ENCODE measurements at regions not wholly inside any gene's neighbourhood (a gene's known extent, or its start where the extent isn't known, plus 50 kb on each side); places are given as distances from the start of the nearest gene placed in this dataset.

DNA sequence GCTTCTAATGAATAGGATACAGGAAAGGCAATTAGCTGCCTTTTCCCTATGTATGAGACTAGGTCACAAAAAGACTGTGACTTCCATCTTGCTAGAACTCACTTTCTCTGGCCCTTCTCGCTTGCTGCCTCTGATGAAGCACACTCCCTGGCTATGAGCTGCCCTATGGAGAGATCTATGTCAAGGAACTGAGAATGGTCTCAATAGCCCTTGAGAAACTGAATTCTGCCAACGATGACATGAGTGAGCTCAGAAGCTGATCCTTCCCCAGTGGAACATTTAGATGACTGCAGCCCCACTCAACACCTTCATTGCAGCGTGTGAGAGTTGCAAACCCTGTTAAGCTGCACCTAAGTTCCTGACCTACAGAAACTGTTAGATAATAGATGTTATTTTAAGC lies 309.8 kb downstream of the COG6 start:
- no peak for ATAC-seq

DNA sequence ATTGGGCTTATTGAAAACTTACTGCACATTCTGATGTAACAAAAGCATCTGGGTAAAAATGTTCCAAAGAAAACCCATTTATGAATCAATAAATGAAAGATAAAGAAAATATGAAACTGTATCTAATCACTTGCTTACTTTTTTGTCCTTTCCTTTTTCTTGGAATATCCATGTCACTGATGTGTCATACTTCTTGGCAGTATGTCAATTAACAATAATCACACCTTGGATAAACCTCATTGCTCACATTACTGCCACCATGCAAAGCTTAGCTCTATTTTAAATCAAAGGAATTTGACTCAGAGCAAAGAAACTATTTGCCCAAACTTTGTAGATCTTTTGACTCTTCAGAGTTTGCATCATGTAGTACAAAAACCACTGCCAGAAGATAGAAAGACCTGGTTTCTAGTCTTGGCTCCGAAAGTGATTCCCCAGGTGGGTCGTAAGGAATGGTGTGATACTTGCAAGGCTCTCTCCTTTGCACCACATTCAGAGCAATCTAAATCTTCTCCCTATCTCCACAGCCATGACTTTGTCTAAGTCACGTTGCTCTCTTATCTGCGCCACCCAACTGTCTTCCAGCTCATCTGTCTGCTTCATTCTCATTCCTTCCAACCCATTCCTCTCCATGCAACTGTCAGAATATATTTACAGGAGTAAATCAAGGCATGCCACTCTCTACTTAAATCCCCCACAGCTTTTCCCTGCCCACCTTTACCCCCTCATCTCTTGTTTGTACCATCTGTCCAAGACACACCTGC lies 311.9 kb downstream of the COG6 start:
- no peaks in the 10 kb centered on the region for H3K4me1 ChIP-seq (ENCODE audit: low read depth)
- no peaks in the 10 kb centered on the region for H3K36me3 ChIP-seq (ENCODE audit: low read depth)
- DNase-seq (no peak), ATAC-seq (no peak)
- H3K4me3 ChIP-seq: no peak overlapping the region
- H3K9me3 ChIP-seq: no peaks in the 10 kb centered on the region
- TF ChIP-seq, protein P1, sequence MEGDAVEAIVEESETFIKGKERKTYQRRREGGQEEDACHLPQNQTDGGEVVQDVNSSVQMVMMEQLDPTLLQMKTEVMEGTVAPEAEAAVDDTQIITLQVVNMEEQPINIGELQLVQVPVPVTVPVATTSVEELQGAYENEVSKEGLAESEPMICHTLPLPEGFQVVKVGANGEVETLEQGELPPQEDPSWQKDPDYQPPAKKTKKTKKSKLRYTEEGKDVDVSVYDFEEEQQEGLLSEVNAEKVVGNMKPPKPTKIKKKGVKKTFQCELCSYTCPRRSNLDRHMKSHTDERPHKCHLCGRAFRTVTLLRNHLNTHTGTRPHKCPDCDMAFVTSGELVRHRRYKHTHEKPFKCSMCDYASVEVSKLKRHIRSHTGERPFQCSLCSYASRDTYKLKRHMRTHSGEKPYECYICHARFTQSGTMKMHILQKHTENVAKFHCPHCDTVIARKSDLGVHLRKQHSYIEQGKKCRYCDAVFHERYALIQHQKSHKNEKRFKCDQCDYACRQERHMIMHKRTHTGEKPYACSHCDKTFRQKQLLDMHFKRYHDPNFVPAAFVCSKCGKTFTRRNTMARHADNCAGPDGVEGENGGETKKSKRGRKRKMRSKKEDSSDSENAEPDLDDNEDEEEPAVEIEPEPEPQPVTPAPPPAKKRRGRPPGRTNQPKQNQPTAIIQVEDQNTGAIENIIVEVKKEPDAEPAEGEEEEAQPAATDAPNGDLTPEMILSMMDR (IDR thresholded peaks at IDR 0.05): no peak
- intact Hi-C loops (cut with DNase I, micrococcal nuclease): no loop called here

More for the DNA sequence above, 309.8 kb downstream of the COG6 start:
- Histone ChIP-seq H3K9me3 (no peaks in the 10 kb centered on the region), H3K4me1 (ENCODE audit: low read depth) (no peaks in the 10 kb centered on the region), H3K4me3 (no peak overlapping the region), H3K36me3 (ENCODE audit: low read depth) (no peaks in the 10 kb centered on the region)
- TF ChIP-seq, protein P1 (IDR thresholded peaks at IDR 0.05): no peak
- DNase-seq: no peak
- intact Hi-C loops (cut with DNase I, micrococcal nuclease): no loop called here

DNA sequence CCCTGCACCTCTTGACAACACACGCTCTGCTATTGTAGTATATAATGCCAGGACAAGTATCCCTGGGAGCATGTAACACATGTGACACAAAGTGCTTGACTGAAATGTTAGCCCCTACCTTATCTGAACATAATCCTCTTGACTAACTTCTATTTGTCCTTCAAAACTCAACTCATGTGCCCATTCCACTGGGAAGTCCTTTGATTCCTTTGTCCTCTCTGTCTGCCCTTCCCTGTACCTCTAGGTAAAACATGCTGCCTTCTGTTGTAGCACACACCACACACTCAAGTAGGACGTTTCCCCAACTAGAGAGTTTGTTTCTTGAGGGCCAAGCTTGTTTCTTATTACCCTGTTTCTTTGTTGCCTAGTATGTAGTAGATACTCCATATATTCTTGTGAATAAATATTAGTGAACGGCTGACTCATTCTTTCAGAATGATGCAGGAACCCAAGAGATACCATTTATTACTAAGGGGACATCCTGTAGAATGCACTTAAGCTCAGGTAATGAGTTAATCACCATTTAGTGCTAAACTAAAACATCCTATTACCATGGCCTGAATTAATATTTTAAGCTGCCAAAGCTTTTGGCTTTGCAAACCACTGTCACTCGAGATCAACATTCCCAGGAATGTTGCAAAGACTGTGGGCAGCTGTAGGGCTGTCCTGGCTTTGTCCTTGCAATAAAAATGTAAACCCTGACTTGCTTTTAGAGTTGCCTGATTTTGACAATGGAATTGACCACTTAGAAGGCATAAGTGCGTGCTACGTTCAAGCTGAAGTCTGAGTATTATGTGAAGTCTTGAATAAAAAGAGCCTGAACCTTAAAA lies 313.4 kb downstream of the COG6 start:
- DNase-seq: no peak
- ATAC-seq: no peak
- Histone ChIP-seq H3K4me3 (no peak overlapping the region), H3K9me3 (no peaks in the 10 kb centered on the region), H3K4me1 (ENCODE audit: low read depth) (no peaks in the 10 kb centered on the region), H3K36me3 (ENCODE audit: low read depth) (no peaks in the 10 kb centered on the region)
- TF ChIP-seq, protein P1 (IDR thresholded peaks at IDR 0.05): no peak
- intact Hi-C loops (cut with DNase I, micrococcal nuclease): no loop called here

DNA sequence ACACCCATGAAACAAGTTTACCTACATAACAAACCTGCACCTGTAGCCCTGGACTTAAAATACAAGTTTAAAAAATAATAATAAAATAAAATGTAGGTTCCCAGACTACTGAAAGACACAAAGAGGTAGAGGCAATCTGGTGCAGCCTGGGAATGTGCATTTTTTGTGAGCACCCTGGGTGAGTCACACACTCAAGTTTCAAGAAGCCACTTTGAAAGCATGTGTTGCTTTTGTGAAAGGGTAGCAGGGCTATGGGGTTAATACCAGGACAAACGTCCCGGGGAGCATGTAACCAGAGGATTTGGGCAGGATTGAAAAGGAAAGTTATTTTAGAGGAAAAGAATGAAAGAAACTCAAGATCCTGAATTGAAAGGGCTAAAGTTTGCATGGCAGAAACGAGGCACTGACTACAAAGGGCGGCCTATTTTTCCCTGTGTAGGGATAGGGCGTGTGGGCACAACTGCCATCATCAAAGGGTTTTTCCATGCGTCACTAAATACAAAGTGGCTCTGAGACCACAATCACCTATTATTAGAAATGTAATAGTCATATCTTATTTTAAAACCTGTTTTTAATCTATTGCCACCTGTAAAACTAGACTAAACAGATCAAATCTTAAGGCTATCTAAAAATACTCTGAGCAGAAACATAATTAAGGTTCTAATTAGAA lies 314.9 kb downstream of the COG6 start:
- intact Hi-C loops (cut with DNase I, micrococcal nuclease): no loop called here
- DNase-seq: no peak

DNA sequence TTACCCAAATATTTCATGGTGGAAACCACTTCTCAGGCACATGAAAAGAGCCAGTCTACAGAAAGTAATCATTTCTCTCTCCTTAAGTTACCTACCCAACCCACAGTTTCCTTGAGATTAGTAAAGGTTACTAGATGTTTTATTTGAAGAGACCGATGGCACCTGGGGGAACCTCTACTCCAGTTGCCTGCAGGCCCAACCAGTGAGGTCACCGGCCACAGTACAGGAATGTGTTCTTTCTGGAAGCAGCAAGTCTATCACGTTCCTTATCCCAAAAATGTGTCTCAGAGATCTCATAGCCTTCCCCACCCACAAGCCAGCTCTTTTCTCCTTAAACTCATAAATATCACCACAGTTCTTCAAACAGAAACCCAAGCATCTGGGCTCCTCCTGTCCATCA lies 316.1 kb downstream of the COG6 start:
- DNase-seq (no peak), ATAC-seq (no peak)
- Histone ChIP-seq H3K4me1 (ENCODE audit: low read depth) (no peaks in the 10 kb centered on the region), H3K9me3 (no peaks in the 10 kb centered on the region), H3K36me3 (ENCODE audit: low read depth) (no peaks in the 10 kb centered on the region), H3K4me3 (no peak overlapping the region)
- intact Hi-C loops (cut with DNase I, micrococcal nuclease): no loop called here
- TF ChIP-seq, protein P1 (IDR thresholded peaks at IDR 0.05): no peak

More for the DNA sequence above, 314.9 kb downstream of the COG6 start:
- no peaks in the 10 kb centered on the region for H3K4me1 ChIP-seq (ENCODE audit: low read depth)
- ATAC-seq: no peak
- no peaks in the 10 kb centered on the region for H3K36me3 ChIP-seq (ENCODE audit: low read depth)
- H3K9me3 ChIP-seq: no peaks in the 10 kb centered on the region
- no peak overlapping the region for H3K4me3 ChIP-seq
- TF ChIP-seq, protein P1 (IDR thresholded peaks at IDR 0.05): no peak

Measured in mucosa of descending colon (tissue), 3 donors.